DMS 273 (cell line): ENCODE measurements at regions not wholly inside any gene's neighbourhood (a gene's known extent, or its start where the extent isn't known, plus 50 kb on each side); places are given as distances from the start of the nearest gene placed in this dataset.
A peak's percentile ranks its signal among the peaks of the same experiment; 100 is the strongest.

Source experiments
- DNase-seq: peaks from one replicate; lab custom pipeline; 2025; ENCODE audit not compliant: unreplicated experiment; lab: John Stamatoyannopoulos, UW

DNA sequence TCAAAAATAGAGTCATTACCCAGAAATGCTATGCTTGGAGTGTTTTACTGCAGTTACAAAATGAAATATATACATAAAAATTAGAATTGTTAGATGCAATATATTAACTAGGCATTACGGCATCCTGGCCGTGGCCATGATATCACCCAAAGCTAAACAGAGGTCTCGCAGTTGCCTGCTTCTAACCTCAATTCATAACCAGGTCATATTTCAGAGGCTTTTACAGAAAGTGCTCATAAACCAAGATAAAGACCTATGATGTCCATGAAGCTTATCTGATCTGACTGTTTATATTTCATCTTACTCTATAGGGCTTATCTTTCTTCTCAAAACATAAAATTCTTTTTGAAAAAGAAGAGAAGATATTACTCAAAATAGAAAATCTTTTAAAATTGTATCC, 664.5 kb upstream of the SALL1 start:
- DNase-seq: no peak

DNA sequence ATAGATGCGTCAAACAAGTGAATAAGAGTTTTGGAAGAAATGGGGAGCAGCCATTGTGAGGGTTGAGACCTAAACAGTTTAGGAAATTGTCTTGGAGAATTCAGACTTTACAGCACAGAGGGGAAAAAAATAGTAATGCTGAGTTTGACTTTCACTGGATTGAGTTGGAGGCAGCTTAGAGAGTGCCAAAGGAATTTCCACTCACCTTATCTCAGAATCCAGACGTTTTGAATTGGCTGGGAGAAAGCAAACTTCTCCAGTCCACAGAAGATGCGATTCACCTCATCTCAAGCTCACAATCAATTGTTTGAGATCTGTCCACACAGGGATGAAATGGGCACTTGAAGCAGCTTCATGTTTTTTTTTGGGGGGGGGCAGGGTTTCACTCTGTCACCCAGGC, 663.5 kb upstream of the SALL1 start:
- DNase-seq: no peak

DNA sequence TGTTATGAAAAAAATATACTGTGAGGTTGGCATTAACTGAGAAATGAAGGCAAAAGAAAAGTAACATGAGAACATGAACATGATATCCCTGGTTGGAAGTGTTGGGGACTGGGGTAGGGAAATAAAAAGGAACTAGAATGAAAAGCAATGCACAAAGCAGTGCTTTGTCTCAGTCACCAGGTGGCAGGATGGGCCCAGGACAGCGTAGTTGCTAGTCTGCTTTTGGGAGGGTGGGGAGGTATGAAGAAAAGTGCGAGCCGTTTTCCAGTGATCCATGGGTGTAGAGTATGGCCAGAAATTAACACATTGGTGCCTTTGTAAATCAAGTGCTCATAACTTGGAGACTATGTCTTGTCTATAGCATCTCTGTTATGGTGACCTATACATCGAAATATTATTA, 662.5 kb upstream of the SALL1 start:
- peak; percentile 24 for DNase-seq

DNA sequence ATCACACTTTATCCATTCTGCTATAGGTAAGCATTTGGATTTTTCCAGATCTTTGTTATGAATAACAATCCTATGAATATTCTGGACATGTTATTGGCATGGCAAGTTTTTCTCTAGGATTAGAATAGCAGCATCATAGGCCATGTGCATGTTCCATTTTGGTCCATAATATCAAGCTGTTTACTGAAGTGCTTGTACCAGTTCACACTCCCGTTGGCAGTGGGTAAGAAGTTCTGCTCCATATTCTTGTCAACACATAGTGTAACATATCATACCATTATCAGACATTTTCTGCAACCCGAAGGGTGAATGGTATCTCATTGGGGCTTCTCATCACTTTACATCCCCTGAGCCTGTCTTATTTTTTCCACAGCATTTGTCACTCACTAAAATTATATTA, 661.9 kb upstream of the SALL1 start:
- DNase-seq: no peak

DNA sequence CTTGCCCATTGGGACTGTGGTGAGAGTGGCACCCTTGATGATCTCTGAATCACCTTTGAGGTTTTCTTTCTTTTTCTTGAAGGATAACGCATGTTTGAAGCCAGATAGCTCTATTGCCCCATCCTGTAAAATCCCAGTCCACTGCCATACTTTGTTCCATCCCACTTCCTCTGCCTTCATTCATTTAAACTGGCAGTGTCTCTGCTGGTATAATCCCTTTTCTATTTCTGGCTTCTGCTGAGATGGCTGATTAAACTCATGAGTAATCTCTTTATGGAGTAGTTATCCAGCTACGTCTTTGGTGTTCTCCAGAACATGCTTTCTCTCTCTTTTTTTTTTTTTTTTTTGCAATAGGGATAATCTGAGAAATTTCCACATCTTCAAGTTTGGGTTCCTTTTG, 656.5 kb upstream of the SALL1 start:
- DNase-seq: no peak

DNA sequence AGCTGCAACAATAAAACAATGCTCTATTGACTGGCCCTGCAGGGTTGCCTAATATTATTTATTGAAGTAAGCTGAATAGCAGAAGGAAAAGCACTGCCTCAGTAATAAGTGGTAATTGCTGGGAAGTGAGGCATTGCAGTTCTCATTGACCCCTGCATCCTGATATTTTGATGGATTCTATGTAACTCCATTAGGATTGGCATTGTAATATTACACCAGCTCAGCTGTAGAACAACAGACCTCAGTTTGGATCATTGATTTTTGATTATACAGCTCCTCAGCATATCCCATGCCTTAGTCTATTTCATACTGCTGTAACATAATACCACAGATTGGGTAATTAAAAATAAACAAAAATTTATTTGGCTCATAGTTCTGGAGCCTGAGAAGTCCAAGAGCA, 650.6 kb upstream of the SALL1 start:
- DNase-seq: no peak

DNA sequence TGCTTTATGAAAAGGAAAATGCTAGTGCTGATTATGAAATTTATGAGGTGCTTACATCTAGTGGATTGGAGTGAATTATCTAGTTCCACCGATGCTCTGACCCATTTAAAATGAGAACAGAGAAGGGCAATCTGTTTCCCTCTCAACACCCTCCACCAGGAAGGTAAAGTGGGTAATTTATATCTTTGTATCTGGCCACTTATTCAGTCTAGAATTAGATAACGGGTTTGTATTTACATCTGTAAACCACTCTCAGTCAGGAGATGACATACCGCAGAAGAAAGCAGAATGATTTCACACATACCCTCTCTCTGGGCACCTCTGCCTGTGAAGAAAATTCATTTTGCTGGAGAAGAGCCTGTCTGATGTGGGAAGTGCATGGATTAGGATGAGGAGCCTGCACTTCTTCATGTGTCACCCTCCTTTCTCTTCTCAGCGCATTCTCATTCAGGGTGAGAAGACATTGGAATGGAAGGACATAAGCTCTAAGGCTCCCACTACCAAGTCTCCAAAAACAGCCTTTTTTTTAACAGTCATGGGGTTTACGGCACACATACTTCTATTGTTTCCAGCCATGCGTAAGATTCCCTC, 646.7 kb upstream of the SALL1 start:
- no peak for DNase-seq

DNA sequence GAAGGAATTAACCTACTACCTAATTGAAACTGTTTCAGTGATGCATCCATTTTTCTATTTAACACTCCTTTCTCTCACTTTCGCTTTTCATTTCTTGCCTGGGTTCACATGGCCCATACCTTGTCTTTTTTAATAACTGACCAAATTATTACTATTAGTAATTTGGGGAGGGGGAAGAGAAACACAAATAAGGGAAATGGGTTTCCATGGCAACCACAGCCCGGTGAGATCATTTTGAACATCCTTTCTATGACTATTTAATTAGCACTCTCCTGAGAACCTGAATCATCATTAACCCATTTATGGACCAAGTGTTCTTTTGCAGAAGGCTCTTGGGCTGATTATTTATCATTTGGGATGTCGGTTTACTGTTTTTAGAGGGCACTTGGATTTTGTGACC, 628.2 kb upstream of the SALL1 start:
- DNase-seq: no peak

DNA sequence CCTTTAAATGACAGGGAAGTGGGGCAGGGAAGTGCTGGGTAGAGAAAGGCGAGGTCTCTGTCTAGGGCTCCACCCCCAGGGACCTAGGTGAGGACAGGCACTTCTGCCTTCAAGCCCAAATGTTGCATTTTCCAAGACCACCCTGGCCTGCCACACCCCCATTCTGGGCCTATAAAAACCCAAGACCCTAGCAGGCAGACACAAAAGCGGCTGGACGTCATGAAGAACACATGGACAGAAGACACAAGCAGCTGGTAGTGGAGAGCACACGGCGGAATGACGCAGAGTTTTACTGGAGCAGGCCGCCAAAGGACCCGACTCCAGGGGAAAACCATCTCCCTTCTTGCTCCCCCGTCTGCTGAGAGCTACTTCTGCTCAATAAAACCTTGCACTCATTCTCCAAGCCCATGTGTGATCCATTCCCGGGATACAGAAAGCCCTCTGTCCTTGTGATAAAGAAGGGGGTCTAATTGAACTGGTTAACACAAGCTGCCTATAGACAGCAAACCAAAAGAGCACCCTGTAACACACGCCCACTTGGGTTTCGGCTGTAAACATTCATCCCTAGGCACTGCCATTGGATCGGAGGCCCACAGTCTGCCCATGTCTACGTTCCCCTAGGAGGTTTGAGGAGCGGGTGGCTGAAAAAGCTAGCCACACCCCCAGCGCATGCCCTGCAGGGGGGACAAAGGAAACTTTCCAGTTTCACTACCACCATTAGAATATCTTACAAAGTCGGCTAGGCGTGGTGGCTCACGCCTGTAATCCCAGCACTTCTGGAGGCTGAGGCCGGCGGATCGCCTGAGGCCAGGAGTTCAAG, 622.2 kb upstream of the SALL1 start:
- no peak for DNase-seq

DNA sequence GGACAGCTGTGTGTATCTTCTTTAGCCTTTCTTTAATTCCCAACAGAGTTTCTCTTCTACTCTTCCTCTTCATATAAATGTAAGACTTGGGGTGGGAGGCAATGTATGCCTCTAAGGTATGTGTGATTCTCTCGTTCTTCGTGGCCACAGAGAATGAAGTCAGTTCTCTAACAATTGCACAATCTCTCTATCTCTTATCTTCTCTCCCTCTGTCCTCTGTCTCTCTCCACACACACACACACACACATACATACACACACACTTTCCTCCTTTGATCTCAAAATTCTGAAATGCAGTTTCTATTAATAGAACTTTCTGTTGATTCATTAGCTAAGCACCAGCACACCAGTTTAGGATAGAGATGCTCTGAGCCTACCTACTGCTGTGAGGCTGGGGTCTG, 615.7 kb upstream of the SALL1 start:
- no peak for DNase-seq

DNA sequence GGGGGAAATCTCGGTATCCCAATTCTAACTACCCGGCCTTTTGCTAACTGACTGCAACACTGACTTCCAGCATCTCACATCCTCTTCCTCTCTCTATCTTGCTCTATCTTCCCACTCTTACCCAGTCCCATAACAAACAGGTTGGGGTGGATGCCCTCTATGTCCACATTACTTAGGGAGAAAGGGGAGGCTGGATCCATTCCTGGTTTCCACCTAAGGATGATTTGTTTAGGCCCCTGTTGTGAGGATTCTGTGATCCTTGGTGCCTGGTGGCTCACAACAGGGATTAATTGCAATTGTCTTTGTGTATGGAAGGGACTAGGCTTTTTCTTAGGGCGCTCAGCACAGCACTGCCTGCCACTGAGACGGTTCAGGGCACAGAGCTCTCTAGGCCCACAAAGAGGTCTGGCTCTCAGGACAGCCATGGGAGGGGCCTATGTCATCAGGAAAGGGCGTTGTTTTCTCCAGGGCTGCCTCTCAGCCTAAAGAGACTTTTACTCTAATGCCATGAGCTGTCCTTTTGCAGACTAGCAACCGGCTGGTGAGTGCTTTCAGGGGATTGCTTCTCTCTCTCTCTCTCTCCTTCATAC, 612.1 kb upstream of the SALL1 start:
- peak; percentile 25 for DNase-seq

DNA sequence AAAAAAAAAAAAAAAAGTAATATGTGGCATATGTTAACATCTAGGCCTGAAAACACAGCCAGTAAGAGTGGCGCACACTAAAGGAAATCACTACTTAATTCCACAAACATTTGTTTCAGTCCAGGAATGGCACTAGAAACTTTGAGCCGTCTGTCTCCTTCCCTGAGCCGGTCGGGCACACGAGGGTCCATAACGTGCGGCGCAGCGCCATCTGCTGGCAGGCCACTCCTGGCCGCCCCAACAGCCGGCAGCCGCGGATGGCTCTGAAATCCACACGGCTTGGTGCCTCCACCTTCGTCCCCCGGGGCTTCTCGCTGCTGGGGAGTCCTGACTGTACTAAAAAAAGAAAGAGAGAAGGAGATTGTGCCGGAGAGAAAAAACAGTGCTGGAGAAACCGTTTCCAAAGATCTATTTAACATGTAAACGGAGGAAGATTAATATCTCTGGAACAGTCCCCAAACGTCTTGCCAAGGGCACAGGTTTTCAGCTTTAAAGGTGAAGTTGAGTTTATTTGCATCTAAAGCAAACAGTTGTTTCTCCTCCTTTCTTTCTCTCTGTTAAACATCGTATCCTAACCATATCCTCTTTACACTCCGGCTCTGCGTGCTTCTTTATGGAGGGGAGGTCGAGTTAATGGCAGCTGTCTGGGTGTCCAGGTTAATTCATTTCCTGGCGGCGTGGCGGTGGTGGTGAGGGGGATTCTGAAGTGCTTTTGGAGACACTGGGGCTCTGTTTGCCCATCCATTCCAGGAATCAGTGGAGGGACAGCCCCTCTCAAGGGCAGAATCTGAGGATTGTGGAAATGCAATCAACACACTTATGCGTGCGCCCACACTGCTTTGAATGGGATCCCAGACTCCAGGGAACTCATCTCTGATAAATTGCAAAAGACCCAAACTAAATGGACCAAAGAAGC, 611.3 kb upstream of the SALL1 start:
- peak; percentile 97 for DNase-seq

DNA sequence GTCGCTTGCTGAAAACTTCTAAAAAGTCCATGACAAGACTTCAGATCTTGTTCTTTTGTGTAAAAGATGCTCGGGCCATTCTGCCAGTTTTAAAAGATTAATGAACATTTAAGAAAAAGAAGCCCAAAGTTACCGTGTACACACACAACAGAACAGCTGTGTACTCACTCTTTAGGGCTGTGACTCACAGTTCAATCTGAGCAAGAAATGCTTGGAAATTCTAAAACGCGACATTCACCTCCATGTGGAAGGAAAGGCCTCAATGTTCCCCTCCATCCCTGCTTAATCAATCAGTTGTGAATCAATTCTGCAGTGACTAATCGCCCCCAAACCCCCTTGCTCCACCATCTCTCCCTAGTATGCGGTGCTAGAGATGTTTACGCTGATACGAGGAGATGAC, 609.9 kb upstream of the SALL1 start:
- DNase-seq: peak; percentile 54

DNA sequence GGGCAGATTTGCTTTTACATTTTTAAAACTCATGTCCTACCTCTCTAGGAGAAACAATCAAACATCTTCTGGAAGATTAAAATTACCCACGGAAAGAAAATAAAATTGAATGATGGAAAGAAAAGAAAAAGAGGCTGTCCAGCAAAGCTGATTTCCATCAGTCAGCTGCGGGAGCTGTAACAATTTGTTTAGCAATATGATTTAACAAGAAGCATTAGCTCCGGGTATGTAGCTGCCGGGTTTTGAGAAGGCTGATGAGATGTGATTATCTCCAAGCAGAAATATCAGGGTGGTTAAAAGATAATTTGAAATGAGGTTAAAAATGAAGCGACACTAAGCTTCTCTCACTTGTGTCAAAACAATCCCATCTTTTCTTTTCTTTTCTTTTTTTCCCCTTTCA, 608.9 kb upstream of the SALL1 start:
- DNase-seq: peak; percentile 39

DNA sequence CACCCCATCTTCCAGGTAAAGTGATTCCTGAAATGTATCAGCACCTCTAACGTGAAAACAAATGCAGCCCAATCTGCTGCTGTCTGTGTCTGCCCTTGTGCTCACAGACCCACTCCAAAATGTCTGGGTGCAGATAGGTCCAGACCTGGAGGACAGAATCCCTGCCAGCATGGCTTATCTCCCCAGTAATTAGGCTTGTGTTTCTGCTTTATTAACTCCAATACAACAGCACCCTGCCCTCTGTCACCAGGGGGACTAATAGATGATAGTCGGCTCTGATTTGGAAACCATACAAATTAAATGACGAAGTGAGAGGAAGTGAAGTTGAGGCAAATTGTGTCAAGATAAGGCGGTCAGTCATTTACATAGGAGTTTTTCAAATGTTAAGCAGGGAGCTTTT, 608.3 kb upstream of the SALL1 start:
- peak; percentile 81 for DNase-seq

DNA sequence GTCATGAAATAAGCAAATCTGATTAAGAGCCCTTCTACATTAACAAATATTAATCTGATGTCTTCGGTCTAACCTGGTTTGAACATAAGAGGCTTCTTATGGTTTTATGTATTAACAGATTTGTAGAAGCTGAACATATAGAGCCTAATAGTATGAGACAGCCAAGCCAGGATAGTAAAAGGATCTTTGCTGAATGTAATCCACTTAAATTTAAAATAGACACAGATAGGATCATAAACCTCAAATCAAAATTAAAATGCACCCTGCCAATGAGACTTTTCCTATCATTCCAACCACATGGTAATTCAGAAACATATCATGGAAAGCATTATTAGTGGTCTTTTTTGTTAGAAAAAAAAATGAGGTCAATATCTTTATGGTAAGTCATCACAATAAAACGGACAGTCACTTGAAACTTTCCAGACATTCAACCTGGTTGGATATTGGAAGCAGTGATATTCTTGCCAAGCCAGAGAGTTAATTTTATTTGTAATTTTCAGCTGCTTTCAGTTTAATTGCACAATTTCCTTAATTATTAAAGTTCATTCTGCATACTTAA, 606.9 kb upstream of the SALL1 start:
- no peak for DNase-seq

DNA sequence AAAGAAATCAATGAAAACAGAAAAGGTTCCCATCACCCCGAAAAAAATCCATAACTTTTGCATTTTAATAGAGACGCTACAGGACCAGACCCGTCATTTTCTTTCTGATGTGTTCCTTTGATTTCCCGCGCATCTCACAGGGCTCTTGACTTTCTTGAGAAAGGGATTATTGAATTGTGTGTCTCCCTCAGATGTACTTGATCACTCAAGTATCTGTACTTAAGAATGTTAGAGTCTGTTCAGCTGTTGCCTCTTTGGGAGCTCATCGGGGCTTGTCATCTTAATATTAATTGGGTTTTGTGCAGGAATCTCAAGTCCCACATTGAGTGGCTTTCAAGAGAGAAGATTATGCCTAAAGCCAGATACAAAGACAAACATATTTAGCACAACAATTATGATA, 606.4 kb upstream of the SALL1 start:
- DNase-seq: no peak

DNA sequence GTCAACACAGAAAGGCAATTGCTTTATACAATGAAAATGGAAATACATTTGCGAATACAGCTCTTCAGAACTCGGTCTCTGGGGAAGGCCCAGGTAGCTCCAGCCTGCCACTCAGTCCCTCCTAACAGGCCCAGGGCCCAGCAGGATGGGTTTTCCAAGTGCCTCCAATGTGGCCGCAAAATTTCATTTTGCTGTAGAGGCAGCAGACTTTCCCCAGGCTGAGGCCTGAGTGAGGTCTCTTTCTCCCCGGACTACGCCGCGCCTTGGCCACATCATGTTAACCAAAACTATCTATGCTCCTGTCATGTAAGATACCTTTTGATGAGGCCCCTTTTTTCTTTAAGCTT, 606.0 kb upstream of the SALL1 start:
- no peak for DNase-seq

DNA sequence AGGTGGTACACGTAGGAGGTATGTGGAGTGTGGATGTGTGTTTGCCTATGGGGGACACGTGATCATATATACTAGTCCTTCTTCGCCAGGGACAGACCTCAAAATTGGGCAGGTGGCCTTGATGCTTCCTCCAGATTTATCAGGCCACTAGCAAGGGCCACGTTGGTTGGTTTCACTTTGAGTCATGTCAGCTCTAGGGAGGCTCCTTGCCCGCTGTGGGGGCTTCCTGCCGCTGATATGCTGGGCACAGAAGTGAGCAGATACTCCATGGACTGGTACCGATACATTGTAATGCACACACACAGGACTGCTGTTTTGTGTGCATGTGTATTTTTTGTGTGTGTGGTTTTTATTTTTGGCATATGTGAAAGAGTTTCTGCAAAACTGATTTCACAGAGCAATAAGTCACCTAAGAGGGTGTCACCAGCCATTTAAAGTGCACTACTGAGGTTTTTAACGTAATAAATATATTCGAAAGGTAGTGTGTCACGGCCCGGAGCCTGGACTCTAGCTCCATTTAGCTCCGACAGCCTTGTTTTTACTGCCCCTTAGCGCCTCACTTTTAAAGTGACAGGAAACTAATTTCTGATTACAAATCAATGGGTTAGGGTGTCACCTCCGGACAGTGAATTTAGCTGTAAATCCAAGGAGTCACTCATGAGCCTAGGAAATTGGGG, 605.5 kb upstream of the SALL1 start:
- peak; percentile 30 for DNase-seq

DNA sequence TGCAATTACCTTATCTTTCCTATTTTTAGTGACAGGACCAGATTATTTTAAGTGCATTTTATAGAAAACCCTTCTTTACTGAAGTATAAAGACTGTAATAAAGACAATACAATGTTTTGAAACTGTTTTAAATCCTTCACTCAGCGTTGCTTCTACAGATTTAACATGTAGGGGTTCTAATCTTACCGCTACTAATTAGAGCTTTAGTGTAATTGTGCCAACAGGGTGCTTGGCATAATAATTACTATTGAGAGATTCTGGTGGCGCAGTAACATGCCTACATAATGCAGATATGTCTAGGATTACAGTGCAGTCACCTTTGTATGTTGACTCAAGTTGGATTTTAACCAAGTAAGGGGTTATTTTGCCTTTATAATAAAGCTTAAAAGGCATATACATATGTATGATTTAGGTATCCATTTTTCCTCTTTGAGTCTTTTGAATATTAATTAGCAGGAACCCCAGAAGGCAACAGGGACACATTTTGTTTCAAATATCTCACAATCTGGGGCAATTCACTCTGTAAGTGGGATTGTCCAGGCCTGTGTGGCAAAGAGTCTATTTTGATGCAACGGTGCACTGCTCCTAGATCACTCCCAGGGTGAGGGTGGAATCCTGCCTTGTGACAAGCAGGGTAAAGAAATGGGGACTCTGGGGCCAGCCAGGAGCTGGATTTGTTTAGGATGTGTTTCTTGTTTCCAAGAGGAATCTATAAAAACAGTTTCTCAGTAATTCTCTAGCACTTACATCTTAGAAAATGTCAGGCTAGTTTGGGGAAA, 604.7 kb upstream of the SALL1 start:
- DNase-seq: peak; percentile 51
